GM21360 (cell line): ENCODE measurements at regions not wholly inside any gene's neighbourhood (a gene's known extent, or its start where the extent isn't known, plus 50 kb on each side); places are given as distances from the start of the nearest gene placed in this dataset.

Source experiments
- ATAC-seq: cut with Tn5 transposase; IDR thresholded peaks from one replicate; pipeline ENCODE4 v1.9.1; 2021; ENCODE audit warnings: mild to moderate bottlenecking, moderate library complexity; ENCODE audit not compliant: unreplicated experiment

- no peak for ATAC-seq
Measured at GRCh38 chr16:22757202-22757601, 56.8 kb upstream of the HS3ST2 start.

- ATAC-seq = no peak
Measured at GRCh38 chr16:22762486-22762885, 51.5 kb upstream of the HS3ST2 start.

GRCh38 chr16:22763437-22764080 lies 50.4 kb upstream of the HS3ST2 start:
- no peak for ATAC-seq
